WTC11 (cell line): ENCODE measurements at regions not wholly inside any gene's neighbourhood (a gene's known extent, or its start where the extent isn't known, plus 50 kb on each side); places are given as distances from the start of the nearest gene placed in this dataset.

ENCODE experiments used
- CTCF ChIP-seq: fragments of 200-600 bp; IDR thresholded peaks from 2 replicates; pipeline ENCODE4 v1.8.0; 2022; ENCODE audit warnings: antibody characterized with exemption
- TF ChIP-seq, protein P1 (sequence below): sonication (generic); formaldehyde crosslinking; IDR thresholded peaks from 2 replicates; pipeline ENCODE4 v1.8.1; 2023; ENCODE audit warnings: mild to moderate bottlenecking, missing genetic modification reagents
- TF ChIP-seq, protein P2 (sequence below): sonication (generic); formaldehyde crosslinking; IDR thresholded peaks from 2 replicates; pipeline ENCODE4 v1.8.0; 2022; ENCODE audit warnings: mild to moderate bottlenecking, missing genetic modification reagents

- TF ChIP-seq CTCF = no peak
- TF ChIP-seq, protein P1, sequence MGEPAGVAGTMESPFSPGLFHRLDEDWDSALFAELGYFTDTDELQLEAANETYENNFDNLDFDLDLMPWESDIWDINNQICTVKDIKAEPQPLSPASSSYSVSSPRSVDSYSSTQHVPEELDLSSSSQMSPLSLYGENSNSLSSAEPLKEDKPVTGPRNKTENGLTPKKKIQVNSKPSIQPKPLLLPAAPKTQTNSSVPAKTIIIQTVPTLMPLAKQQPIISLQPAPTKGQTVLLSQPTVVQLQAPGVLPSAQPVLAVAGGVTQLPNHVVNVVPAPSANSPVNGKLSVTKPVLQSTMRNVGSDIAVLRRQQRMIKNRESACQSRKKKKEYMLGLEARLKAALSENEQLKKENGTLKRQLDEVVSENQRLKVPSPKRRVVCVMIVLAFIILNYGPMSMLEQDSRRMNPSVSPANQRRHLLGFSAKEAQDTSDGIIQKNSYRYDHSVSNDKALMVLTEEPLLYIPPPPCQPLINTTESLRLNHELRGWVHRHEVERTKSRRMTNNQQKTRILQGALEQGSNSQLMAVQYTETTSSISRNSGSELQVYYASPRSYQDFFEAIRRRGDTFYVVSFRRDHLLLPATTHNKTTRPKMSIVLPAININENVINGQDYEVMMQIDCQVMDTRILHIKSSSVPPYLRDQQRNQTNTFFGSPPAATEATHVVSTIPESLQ = no peak
- TF ChIP-seq, protein P2, sequence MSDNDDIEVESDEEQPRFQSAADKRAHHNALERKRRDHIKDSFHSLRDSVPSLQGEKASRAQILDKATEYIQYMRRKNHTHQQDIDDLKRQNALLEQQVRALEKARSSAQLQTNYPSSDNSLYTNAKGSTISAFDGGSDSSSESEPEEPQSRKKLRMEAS (CRISPR knock-in tag) = no peak
Observed at GRCh38 chr2:111219285-111219684, 98.6 kb downstream of the BCL2L11 start.
